ENCODE measurements at regions not wholly inside any gene's neighbourhood (a gene's known extent, or its start where the extent isn't known, plus 50 kb on each side); places are given as distances from the start of the nearest gene placed in this dataset.

- DNase-seq, result no peak
Measured at GRCh38 chr1:175894581-175894980, 151.2 kb upstream of the TNR start.

- no peak for DNase-seq
Measured at GRCh38 chr1:175893192-175893591, 149.8 kb upstream of the TNR start.

GRCh38 chr1:175892686-175893085 is 149.3 kb upstream of the TNR start:
- DNase-seq, result no peak

- DNase-seq, result no peak
Measured at GRCh38 chr1:175891783-175892309, 148.5 kb upstream of the TNR start.

- no peak for DNase-seq
Measured at GRCh38 chr1:175890958-175891357, 147.6 kb upstream of the TNR start.

GRCh38 chr1:175889848-175890247 is 146.5 kb upstream of the TNR start:
- no peak for DNase-seq

GRCh38 chr1:175888996-175889395 is 145.6 kb upstream of the TNR start:
- DNase-seq, result no peak

- DNase-seq, result peak; percentile 78
Measured at GRCh38 chr1:175887981-175888428, 144.6 kb upstream of the TNR start.

GRCh38 chr1:175887521-175887920 is 144.1 kb upstream of the TNR start:
- DNase-seq, result no peak

GRCh38 chr1:175885326-175885725 is 141.9 kb upstream of the TNR start:
- DNase-seq, result no peak

- DNase-seq, result no peak
Measured at GRCh38 chr1:175884369-175884768, 141.0 kb upstream of the TNR start.

- no peak for DNase-seq
Measured at GRCh38 chr1:175882192-175882591, 138.8 kb upstream of the TNR start.

GRCh38 chr1:175881246-175881976 is 138.0 kb upstream of the TNR start:
- no peak for DNase-seq

- no peak for DNase-seq
Measured at GRCh38 chr1:175878775-175879174, 135.4 kb upstream of the TNR start.

GRCh38 chr1:175877939-175878737 is 134.7 kb upstream of the TNR start:
- no peak for DNase-seq

- DNase-seq, result no peak
Measured at GRCh38 chr1:175875556-175875955, 132.2 kb upstream of the TNR start.

GRCh38 chr1:175874081-175874480 is 130.7 kb upstream of the TNR start:
- DNase-seq, result no peak

- no peak for DNase-seq
Measured at GRCh38 chr1:175873290-175873935, 130.0 kb upstream of the TNR start.

- no peak for DNase-seq
Measured at GRCh38 chr1:175872588-175872987, 129.2 kb upstream of the TNR start.

- no peak for DNase-seq
Measured at GRCh38 chr1:175871647-175872046, 128.3 kb upstream of the TNR start.

GRCh38 chr1:175870217-175870616 is 126.8 kb upstream of the TNR start:
- DNase-seq, result no peak

- DNase-seq, result no peak
Measured at GRCh38 chr1:175866776-175867175, 123.4 kb upstream of the TNR start.

GRCh38 chr1:175865041-175865766 is 121.8 kb upstream of the TNR start:
- no peak for DNase-seq

All from 8988T (cell line).